ENCODE measurements at regions not wholly inside any gene's neighbourhood (a gene's known extent, or its start where the extent isn't known, plus 50 kb on each side); places are given as distances from the start of the nearest gene placed in this dataset.

DNA sequence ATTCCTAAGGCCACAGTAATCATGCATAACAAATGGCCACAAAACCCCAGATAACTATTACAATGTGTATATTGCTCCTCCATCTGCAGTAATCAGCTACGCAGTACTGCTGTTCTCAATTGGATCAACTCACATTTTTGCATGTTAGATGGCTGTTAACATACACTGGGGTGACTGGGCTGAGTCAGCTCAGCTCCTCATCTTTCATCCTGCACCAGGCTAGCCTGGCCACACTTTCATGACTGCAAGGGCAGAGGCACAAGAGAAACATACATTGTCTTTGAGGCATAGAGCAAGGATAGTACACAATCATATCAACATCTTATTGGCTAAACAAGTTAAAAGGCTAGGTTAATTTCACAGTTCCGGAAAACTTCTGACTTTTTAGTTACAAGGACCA lies 306.6 kb downstream of the SLC6A15 start:
- Histone ChIP-seq H3K36me3 (replicated peaks in 1 of 2; ENCODE audit: control extremely low read depth in 1 of 2, control insufficient read depth in 1 of 2, extremely low read depth in 1 of 2, insufficient read depth in 2 of 2, low read length in 1 of 2) (no peaks in the 10 kb centered on the region), H2AFZ (ENCODE audit: insufficient read depth, low read depth, low read length, poor library complexity, severe bottlenecking) (no peak overlapping the region), H3K4me1 (ENCODE audit: control insufficient read depth in 2 of 2, insufficient read depth in 2 of 2, low read length in 2 of 2) (no peaks in the 10 kb centered on the region), H3K4me2 (replicated peaks; ENCODE audit: low read depth, low read length, poor library complexity, severe bottlenecking) (no peak overlapping the region), H3K9ac (ENCODE audit: low read length) (no peak overlapping the region), H3K79me2 (ENCODE audit: control insufficient read depth, insufficient read depth, low read length) (no peaks in the 10 kb centered on the region), H3K27ac (ENCODE audit: low read length in 2 of 2) (no peak overlapping the region), H3K27me3 (replicated peaks in 1 of 4; ENCODE audit: control extremely low read depth in 1 of 4, control insufficient read depth in 3 of 4, insufficient read depth in 4 of 4, low read length in 3 of 4) (no peaks in the 10 kb centered on the region), H4K20me1 (ENCODE audit: control insufficient read depth, insufficient read depth, low read length, poor library complexity, severe bottlenecking) (no peaks in the 10 kb centered on the region), H3K9me3 (ENCODE audit: control extremely low read depth in 1 of 3, control insufficient read depth in 2 of 3, insufficient read depth in 1 of 3, low read length in 2 of 3) (no peaks in the 10 kb centered on the region), H3K4me3 (ENCODE audit: control extremely low read depth in 1 of 5, extremely low read depth in 1 of 5, insufficient read depth in 1 of 5, low read depth in 2 of 5, low read length in 4 of 5) (no peak overlapping the region)
- no peak for DNase-seq
- WGBS (ENCODE audit: insufficient coverage): 88% methylated on average over 1 of the region's 2 CpGs
- intact Hi-C loops (cut with micrococcal nuclease): no loop called here
- ChIA-PET POLR2A (no interaction called here), CTCF (no interaction called here)
- no peak for TF ChIP-seq EZH2 (IDR thresholded peaks at IDR 0.05; ENCODE audit: borderline replicate concordance, insufficient read depth, low read depth, low read length, poor library complexity, severe bottlenecking)
- TF ChIP-seq, protein P1, sequence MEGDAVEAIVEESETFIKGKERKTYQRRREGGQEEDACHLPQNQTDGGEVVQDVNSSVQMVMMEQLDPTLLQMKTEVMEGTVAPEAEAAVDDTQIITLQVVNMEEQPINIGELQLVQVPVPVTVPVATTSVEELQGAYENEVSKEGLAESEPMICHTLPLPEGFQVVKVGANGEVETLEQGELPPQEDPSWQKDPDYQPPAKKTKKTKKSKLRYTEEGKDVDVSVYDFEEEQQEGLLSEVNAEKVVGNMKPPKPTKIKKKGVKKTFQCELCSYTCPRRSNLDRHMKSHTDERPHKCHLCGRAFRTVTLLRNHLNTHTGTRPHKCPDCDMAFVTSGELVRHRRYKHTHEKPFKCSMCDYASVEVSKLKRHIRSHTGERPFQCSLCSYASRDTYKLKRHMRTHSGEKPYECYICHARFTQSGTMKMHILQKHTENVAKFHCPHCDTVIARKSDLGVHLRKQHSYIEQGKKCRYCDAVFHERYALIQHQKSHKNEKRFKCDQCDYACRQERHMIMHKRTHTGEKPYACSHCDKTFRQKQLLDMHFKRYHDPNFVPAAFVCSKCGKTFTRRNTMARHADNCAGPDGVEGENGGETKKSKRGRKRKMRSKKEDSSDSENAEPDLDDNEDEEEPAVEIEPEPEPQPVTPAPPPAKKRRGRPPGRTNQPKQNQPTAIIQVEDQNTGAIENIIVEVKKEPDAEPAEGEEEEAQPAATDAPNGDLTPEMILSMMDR (IDR thresholded peaks at IDR 0.05): no peak
- Mint-ChIP-seq H3K4me1 (no peaks in the 10 kb centered on the region), H3K4me3 (no peak overlapping the region), H3K27ac (no peak overlapping the region), H3K27me3 (no peaks in the 10 kb centered on the region), H3K9me3 (ENCODE audit: insufficient read depth) (no peaks in the 10 kb centered on the region)
- ATAC-seq (ENCODE audit: low read depth): no peak

DNA sequence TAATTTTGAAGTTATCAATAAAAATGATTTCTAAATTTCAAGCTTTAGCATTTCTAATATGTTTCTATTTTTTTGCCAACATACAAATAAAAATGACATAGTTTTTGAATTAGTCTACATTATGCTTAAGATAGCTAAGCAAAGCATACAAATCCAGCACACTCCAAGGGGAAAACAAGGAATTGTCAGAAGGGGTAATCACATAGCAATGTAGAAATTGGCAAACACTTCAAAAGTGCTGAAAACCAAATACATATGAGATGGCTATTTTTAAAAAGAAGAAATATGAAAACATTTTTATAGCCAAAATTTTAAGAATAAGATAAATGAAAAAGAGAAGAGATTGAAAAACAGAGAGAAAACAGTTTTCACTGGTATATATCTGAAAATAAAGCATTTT lies 308.0 kb downstream of the SLC6A15 start:
- H3K27ac Mint-ChIP-seq: no peak overlapping the region
- no peak for DNase-seq
- no peaks in the 10 kb centered on the region for H4K20me1 ChIP-seq (ENCODE audit: control insufficient read depth, insufficient read depth, low read length, poor library complexity, severe bottlenecking)
- H3K36me3 ChIP-seq (replicated peaks in 1 of 2; ENCODE audit: control extremely low read depth in 1 of 2, control insufficient read depth in 1 of 2, extremely low read depth in 1 of 2, insufficient read depth in 2 of 2, low read length in 1 of 2): no peaks in the 10 kb centered on the region
- no peak for ATAC-seq (ENCODE audit: low read depth)
- POLR2A ChIA-PET: no interaction called here
- no peaks in the 10 kb centered on the region for H3K27me3 Mint-ChIP-seq
- intact Hi-C loops (cut with micrococcal nuclease): no loop called here
- TF ChIP-seq EZH2 (IDR thresholded peaks at IDR 0.05; ENCODE audit: borderline replicate concordance, insufficient read depth, low read depth, low read length, poor library complexity, severe bottlenecking): no peak
- TF ChIP-seq, protein P1 (IDR thresholded peaks at IDR 0.05): no peak
- H3K79me2 ChIP-seq (ENCODE audit: control insufficient read depth, insufficient read depth, low read length): no peaks in the 10 kb centered on the region
- no peaks in the 10 kb centered on the region for H3K27me3 ChIP-seq (replicated peaks in 1 of 4; ENCODE audit: control extremely low read depth in 1 of 4, control insufficient read depth in 3 of 4, insufficient read depth in 4 of 4, low read length in 3 of 4)
- no peaks in the 10 kb centered on the region for H3K4me1 ChIP-seq (ENCODE audit: control insufficient read depth in 2 of 2, insufficient read depth in 2 of 2, low read length in 2 of 2)
- no peaks in the 10 kb centered on the region for H3K4me1 Mint-ChIP-seq
- no peak overlapping the region for H3K4me3 ChIP-seq (ENCODE audit: control extremely low read depth in 1 of 5, extremely low read depth in 1 of 5, insufficient read depth in 1 of 5, low read depth in 2 of 5, low read length in 4 of 5)
- no peak overlapping the region for H3K4me3 Mint-ChIP-seq
- no peak overlapping the region for H3K27ac ChIP-seq (ENCODE audit: low read length in 2 of 2)
- H3K4me2 ChIP-seq (replicated peaks; ENCODE audit: low read depth, low read length, poor library complexity, severe bottlenecking): no peak overlapping the region
- no peak overlapping the region for H3K9ac ChIP-seq (ENCODE audit: low read length)
- CTCF ChIA-PET: no interaction called here
- H2AFZ ChIP-seq (ENCODE audit: insufficient read depth, low read depth, low read length, poor library complexity, severe bottlenecking): no peak overlapping the region
- no peaks in the 10 kb centered on the region for H3K9me3 Mint-ChIP-seq (ENCODE audit: insufficient read depth)
- no peaks in the 10 kb centered on the region for H3K9me3 ChIP-seq (ENCODE audit: control extremely low read depth in 1 of 3, control insufficient read depth in 2 of 3, insufficient read depth in 1 of 3, low read length in 2 of 3)

Data from B cell (primary cell).